ENCODE measurements at regions not wholly inside any gene's neighbourhood (a gene's known extent, or its start where the extent isn't known, plus 50 kb on each side); places are given as distances from the start of the nearest gene placed in this dataset.

- no peak for TF ChIP-seq POLR2AphosphoS5 (IDR thresholded peaks at IDR 0.05; ENCODE audit: low read depth, low read length)
- TF ChIP-seq SIN3A (IDR thresholded peaks at IDR 0.05; ENCODE audit: borderline replicate concordance, insufficient read depth, low read depth, low read length) = no peak
- no peak for TF ChIP-seq CTCF (IDR thresholded peaks at IDR 0.05)
- TF ChIP-seq REST (IDR thresholded peaks at IDR 0.05; ENCODE audit: insufficient read depth in 1 of 2, low read depth in 2 of 2, low read length in 1 of 2) = no peak
- no peak for TF ChIP-seq TCF7L2 (IDR thresholded peaks at IDR 0.05; ENCODE audit: low read depth, low read length)
Measured at GRCh38 chr5:3123763-3124157, 372.3 kb upstream of the IRX2 start.

All from Panc1 (cell line).